T-helper 2 cell treated with Interferon-gamma antibody and Interleukin-4, amounts not matched to agents 100 ng/mL and 5 ng/mL, for 36 hours (primary cell): ENCODE measurements at regions not wholly inside any gene's neighbourhood (a gene's known extent, or its start where the extent isn't known, plus 50 kb on each side); places are given as distances from the start of the nearest gene placed in this dataset.
"Not testable (repeated sequence)": the region's sequence is repeated elsewhere in the genome, so short reads cannot be mapped to it uniquely, and the experiment has no call there.

Source experiments
- intact Hi-C: fragments of 100-400 bp; cut with micrococcal nuclease; formaldehyde crosslinking; loops from one replicate; pipeline ENCODE4 v1.15.1; 2023

DNA sequence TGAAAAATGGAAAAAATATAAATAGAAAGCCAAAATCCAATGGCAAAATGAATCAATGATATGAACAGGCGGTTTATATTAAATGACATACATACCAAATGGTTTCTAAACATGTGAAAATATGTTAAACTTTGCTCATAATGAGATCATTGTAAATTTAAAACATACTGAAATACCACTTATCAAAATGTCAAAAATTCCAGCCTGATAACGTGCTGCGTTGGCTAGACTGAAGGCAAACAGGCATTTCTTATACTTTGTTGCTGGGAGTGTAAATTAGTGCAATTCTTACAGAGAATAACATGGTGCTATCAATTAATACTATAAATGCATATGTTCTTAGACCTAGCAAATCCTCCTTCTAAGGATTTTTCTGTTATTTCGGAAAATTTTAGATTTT, 225.8 kb upstream of the FAM3C start:
- intact Hi-C loops, result no loop called here

GRCh38 chr7:121620953-121621606, 225.0 kb upstream of the FAM3C start:
- intact Hi-C loops, result no loop called here

DNA sequence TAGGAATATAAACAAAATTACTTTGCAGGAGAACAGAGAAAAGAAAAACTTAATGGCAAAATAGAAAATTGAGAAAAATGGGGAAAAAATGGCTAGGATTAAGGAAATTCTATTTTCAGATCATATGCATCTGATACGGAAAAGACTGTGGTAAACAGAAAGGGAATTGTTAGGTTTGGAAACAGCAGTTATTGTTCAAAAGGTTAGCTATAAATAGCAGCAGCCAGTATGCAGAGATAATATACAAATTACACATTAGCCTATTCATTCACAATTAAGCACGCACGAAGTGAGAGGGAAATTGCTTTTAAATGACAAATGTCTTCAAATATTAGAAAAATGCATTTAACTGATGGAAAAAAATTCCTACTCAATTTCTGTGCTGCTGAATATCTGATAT, 224.1 kb upstream of the FAM3C start:
- intact Hi-C loops, result no loop called here

DNA sequence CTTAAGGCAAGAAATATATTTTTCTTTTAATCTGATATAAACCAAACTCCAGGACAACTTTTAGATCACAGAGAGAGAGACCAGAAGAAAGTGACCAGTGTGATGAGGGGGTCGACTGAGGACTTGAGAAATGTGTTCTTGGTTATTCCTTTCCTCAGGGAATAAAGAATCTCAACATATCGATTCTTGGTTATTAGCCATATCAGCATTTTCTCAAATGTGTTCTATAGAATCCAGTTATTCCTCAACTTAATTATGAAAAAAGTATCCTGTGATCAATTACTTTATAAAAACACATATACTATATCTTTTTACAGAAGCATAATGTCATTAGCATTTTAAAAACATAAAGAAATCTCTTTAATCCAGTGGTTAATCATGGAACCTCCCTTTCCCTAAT, 222.1 kb upstream of the FAM3C start:
- intact Hi-C loops, result no loop called here

DNA sequence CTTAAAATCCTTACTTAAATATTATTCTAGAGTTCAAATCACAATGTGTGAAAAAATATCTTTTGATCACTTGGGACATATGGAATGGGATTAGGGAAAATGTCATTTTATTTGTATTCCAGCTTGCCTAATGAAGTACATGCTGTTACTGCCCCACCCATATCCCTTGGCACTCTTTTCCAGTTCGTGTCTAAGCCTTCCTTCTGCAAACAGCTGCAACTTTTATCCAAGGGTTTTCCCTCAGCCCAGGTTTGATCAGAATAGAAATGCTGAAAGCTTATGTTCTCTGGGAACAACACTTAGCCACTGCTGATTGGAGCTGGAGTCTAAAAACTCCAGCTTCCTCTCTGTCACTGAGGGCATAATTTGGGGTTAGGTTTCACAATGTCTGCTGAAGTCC, 214.1 kb upstream of the FAM3C start:
- intact Hi-C loops, result no loop called here

DNA sequence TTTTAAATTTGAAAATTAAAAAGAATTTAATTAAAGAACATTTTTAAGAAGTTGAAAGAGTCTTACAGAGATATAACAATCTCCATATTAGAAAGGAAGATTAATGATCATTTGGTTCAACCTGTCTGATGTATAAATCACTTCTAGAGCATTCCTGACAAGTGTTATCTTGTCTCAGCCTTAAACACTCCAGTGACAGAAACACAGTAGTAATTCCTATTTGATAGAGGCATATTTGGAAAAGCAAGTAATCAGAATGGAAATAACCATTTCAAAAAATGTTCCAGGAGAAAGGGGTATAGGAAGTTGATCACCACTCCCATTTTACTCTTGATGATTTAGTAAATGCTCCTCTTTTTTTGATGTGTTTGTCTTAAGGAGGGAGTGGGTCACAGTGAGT, 213.1 kb upstream of the FAM3C start:
- intact Hi-C loops, result no loop called here

GRCh38 chr7:121608785-121609184, 212.7 kb upstream of the FAM3C start:
- intact Hi-C loops, result no loop called here

DNA sequence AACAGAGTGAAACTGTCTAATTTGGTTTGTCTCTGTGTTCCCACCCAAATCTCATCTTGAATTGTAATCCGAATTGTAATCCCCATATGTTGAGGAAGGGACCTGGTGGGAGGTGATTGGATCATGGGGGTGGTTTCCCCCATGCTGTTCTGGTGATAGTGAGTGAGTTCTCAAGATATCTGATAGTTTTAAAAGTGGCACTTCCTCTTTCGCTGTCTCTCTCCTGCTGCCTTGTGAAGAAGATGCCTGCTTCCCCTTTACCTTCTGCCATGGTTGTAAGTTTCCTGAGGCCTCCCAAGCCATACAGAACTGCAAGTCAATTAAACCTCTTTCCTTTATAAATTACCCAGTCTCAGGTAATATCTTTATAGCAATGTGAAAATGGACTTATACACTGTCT, 212.1 kb upstream of the FAM3C start:
- intact Hi-C loops, result not testable (repeated sequence)

GRCh38 chr7:121605317-121605680, 209.2 kb upstream of the FAM3C start:
- intact Hi-C loops, result no loop called here

DNA sequence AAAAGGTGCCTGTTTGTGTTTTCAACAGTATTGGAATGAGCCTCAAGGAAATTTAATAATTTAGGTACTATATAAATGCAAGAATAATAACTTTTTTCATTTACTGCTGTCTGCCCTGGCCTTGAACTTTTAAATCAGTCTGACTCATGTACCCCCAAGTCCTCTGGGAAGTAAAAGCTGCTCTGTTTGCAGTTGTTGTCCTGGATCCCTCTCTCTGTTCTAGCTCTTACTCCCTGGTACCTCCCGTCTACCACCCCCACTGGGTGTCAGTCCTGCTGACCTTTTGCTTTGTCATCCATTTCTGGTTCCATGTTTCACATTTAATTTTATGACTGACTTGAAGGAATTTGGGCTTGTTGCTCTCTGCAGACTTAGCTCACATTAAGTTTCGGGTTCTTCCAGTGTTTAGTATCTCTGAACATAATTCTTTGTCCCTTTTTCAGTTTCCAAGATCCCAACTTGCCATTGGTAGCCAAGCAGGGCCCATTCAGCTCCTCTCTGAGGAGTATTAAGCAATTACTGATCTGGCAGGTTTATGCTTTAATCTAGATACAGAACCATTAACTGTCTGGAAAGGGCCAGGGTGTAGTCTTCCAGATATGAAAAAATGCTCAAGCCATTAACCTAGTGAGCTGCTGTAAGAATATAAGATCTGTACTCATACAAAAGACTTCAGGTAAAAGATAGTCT, 208.7 kb upstream of the FAM3C start:
- intact Hi-C loops, result no loop called here

DNA sequence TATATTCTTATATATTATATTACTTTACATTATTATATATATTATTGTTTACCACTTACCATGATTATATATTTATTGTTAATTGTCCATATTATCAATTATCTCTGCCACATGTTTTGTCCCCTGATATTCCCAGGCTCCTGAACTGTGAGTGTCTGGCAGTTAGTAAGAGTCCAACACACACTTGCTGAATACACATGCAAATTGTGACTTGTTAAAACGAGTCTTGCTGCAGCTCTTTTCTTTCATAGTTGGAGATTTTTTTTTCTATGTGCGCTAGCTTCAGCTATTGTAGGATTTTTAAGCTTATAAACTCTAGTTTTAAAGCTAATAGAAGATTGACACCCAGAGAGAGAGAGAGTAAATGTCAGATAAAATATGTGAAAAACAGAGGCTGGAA, 207.8 kb upstream of the FAM3C start:
- intact Hi-C loops, result no loop called here

DNA sequence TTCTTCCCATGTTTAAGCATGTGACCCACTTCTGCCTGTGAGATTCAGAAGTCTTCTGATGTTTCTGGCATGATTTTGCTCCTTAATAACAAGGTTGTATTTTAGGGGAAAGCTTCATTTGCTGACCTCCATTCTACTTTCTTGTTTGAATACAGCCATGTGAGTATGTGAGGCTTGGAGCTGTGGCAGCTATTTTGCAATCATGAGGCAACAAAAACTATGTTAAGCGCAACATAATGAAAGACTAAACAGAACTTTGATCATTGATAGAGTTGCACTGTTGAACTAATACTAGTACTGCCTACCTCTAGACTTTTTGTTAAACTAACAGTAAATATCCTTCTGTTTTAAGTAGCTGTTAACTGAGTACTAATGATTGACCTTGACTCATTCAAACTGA, 203.8 kb upstream of the FAM3C start:
- intact Hi-C loops, result no loop called here

GRCh38 chr7:121595758-121596696, 199.9 kb upstream of the FAM3C start:
- intact Hi-C loops, result no loop called here

GRCh38 chr7:121591926-121592325, 195.8 kb upstream of the FAM3C start:
- intact Hi-C loops, result no loop called here

DNA sequence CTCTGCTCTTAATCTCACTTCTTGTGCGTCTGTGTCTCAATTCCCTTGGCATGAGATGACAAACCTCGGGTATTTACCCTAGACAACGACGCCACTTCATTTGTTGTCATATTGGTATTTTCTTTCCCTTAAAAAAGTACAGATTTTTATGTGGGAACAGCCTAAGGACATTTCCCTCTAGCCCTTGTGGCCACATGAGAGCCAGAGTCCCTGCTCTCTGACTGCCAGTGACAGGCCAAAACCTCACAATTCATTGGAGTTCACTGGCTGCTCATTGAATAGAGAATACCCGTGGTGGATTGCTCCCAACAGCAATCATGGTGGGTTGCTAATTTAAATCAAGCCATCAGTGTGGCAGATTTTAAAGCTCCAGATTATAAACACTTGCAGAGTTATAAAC, 191.3 kb upstream of the FAM3C start:
- intact Hi-C loops, result no loop called here

DNA sequence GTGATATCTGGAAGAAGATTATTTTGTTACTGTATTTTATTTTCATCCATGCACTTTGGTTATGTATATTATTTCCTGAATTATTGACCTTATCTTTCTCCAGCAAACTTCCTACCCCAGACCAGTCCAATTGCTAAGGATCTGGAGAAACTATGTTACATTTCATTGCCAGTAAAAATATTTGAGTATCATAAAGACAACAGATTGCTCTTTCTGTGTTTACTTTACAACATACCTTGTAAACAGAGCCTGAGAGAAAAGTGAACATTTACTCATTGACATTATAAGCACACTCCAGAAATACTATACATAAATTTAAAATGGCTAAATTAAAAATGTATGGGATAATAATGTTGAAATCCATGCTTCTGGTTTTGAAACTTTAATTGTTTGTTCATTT, 186.2 kb upstream of the FAM3C start:
- intact Hi-C loops, result no loop called here

DNA sequence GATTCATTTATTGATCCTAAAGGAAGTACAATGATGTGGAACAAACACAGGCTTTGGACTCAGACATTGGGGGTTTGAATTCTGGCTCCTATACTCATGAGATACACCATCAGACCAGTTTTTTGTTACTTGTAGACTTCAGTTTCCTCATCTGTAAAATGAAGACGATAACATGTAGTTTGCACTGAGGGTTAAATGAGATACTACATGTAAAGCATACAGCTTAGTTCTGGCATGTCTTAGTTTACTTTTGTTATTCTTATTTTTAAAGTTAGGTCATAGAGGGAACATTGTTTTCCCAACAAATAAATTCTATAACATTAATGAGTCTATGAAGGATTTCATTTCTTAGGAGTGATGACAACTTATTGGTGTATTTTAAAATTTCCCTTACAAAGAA, 183.5 kb upstream of the FAM3C start:
- intact Hi-C loops, result no loop called here

DNA sequence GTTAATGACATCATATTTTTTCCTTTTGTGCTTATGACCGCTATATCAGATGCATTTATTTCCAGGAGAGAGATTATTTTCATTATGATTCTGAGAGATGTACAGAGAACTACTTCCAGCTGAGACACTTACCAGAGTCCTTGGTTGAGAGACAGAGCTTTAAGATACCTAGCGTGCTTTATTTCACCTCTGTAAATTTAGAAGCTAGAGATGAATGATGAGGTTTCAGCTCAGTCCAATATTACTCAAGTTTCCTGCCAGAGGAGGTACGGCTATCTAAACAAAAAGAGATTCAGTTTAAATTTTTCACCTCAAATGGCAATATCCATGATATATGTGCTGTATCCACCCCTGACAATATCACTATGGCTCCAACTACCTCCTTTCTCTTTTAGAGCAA, 182.6 kb upstream of the FAM3C start:
- intact Hi-C loops, result no loop called here

DNA sequence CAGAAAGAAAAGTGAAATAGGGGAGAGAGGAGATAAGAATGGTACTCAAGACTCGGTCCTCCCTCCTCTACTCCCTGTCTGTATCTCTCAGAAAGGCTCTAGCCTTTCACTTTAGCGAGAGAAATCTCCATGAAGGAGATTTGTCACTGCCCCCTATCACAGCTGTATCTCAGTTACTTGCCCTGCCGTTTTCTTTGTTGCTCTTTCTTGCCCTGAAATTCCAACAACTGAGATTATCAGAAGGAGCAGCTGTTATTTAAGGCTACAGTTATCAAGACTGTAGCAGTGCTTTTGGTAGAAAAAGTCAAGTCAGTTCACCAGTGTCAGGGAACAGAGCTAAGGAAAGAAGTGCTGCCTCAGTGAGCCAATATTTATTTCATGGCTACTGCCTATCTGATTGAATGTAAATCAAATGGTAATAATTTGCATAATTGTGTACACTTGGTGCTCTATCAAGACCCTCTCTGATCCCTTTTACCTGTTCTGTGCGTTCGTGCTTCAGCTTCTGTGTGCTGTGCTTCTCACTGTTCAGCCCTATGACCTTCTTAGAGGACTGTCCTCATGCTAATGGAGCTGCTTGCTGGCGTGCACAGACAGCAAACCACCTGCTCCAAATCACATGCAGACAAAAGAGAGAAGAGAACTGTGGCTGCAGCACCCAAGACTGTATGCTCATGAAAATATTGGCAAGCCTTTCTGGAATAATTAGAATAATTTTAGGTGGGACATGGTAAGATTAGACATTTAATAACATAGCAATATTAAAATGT, 180.2 kb upstream of the FAM3C start:
- intact Hi-C loops, result no loop called here

DNA sequence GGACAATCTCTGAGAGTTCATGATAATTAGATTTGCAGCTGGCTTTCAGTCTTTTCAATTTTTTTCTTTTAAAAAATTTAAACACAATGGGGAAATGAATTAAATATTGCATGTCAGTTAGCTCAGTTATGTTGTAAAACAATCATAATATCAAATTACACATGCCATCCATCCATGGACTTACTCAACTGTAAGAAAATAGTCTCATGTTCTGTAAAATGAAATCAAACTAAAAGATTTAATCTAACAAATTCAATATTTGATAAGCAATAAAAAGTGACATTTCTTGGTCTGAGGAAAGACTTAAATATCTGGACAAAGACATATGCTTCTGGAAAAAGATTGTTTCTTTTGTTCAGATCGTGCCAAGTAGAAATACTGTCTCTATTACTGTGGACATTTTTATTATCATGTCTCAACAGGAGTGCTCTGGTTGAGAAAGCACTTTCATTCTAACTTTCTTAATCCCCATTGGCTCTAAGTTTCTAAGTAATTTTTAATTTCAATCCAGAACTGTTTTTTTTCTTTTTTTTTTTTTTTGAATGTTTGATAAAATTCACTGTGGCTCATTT, 179.2 kb upstream of the FAM3C start:
- intact Hi-C loops, result no loop called here

DNA sequence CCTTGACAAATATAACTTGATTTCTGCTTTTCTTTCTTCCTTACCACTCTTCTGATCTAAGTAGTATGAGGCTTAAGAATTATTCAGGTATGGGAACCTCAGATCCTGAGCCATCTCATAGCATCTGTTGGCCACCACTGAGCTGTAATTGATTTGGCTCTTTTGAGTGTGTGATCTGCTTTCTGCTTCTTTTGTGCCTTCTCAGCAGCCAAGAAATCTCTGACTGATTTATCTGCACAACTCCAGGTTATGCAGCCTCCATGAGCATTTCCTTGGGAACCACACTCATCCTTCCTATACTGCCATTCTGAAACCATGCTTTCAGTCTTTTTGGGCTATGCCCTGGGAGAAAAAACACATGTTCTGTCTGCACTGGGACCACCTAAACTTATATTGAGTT, 178.0 kb upstream of the FAM3C start:
- intact Hi-C loops, result no loop called here
